H1 (cell line): ENCODE measurements at regions not wholly inside any gene's neighbourhood (a gene's known extent, or its start where the extent isn't known, plus 50 kb on each side); places are given as distances from the start of the nearest gene placed in this dataset.

Experiments used
- BCL11A ChIP-seq, 2 experiments: IDR thresholded peaks; one replicate each; pipeline ENCODE4 v1.6.1; 2011; ENCODE audit warnings: low read depth in 2 of 2, low read length in 2 of 2, mild to moderate bottlenecking in 2 of 2
- CBX5 ChIP-seq: fragments of 300-800, 300-1000 bp; sonication (generic); IDR thresholded peaks from 2 replicates; pipeline ENCODE4 v1.7.1; 2016; ENCODE audit warnings: antibody characterized with exemption, low read length, low read depth
- SIX5 ChIP-seq: IDR thresholded peaks from 2 replicates; pipeline ENCODE4 v1.6.1; 2011; ENCODE audit warnings: mild to moderate bottlenecking, low read depth, low read length
- TF ChIP-seq, protein P1 (sequence below), 3 experiments: IDR thresholded peaks; 1 replicate in 2 of 3; 2 replicates in 1 of 3; pipeline versions ENCODE4 v1.5.1 to v1.6.1; 2011; ENCODE audit warnings: low read length in 3 of 3, mild to moderate bottlenecking in 3 of 3, inconsistent platforms in 2 of 3, low read depth in 1 of 3, moderate library complexity in 1 of 3; ENCODE audit not compliant: insufficient read depth in 1 of 3; ENCODE audit errors: control extremely low read depth in 1 of 3

DNA sequence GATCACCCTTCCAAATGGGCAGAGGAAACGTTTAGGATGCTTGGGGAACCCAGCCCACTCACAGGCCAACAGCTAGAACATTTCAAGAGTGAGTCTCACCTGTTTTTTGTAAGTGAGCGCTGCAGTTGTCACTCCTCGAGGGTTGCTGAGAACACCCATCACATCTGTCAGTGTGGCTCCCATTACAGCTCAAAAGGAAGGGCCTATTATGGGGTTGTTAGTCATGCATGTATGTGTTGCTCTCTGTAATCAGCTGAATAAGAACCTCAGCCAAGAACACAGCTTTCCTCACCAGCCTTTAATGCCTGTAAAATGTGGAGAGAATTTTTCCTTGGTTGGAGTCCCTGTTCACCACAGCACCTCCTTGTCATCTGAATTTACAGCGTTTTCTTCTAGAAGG is 196.3 kb upstream of the KLF4 start (continued):
- TF ChIP-seq, protein P1, sequence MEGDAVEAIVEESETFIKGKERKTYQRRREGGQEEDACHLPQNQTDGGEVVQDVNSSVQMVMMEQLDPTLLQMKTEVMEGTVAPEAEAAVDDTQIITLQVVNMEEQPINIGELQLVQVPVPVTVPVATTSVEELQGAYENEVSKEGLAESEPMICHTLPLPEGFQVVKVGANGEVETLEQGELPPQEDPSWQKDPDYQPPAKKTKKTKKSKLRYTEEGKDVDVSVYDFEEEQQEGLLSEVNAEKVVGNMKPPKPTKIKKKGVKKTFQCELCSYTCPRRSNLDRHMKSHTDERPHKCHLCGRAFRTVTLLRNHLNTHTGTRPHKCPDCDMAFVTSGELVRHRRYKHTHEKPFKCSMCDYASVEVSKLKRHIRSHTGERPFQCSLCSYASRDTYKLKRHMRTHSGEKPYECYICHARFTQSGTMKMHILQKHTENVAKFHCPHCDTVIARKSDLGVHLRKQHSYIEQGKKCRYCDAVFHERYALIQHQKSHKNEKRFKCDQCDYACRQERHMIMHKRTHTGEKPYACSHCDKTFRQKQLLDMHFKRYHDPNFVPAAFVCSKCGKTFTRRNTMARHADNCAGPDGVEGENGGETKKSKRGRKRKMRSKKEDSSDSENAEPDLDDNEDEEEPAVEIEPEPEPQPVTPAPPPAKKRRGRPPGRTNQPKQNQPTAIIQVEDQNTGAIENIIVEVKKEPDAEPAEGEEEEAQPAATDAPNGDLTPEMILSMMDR (IDR thresholded peaks at IDR 0.05; ENCODE audit: control extremely low read depth in 1 of 3, insufficient read depth in 1 of 3, low read depth in 1 of 3, low read length in 3 of 3), result no peak
- no peak for TF ChIP-seq BCL11A (IDR thresholded peaks at IDR 0.05; ENCODE audit: low read depth in 2 of 2, low read length in 2 of 2)
- TF ChIP-seq SIX5, result no peak
- no peak for TF ChIP-seq CBX5
